Breast epithelium (tissue), 4 donors: ENCODE measurements at regions not wholly inside any gene's neighbourhood (a gene's known extent, or its start where the extent isn't known, plus 50 kb on each side); places are given as distances from the start of the nearest gene placed in this dataset.

Source experiments
- DNase-seq, 2 donors: peaks; one replicate each; pipeline ENCODE4 v3.0.0-alpha.2; 2019; ENCODE audit warnings: low spot score in 2 of 2
- H3K27ac ChIP-seq, 2 donors: fragments of 200-600 bp; sonication (generic) in 1 of 2; one replicate each; pipeline ENCODE4 v1.5.1; 2016 to 2019; ENCODE audit warnings: mild to moderate bottlenecking in 1 of 2
- H3K27me3 ChIP-seq, 2 donors: fragments of 200-600 bp; sonication (generic) in 1 of 2; one replicate each; pipeline versions ENCODE4 v1.5.1 to v1.6.0; 2017 to 2019; ENCODE audit warnings: control low read depth in 1 of 2, mild to moderate bottlenecking in 1 of 2
- H3K36me3 ChIP-seq: fragments of 200-600 bp; one replicate; pipeline ENCODE4 v1.5.1; 2019
- H3K4me1 ChIP-seq, 2 donors: fragments of 200-600 bp; sonication (generic); one replicate each; pipeline ENCODE4 v1.5.1; 2016 to 2019; ENCODE audit warnings: control low read depth in 1 of 2
- H3K4me3 ChIP-seq, 3 donors: fragments of 200-600 bp; sonication (generic); 1 replicate in 2 of 3; 2 replicates in 1 of 3; pipeline ENCODE4 v1.5.1; 2016 to 2019; ENCODE audit warnings: mild to moderate bottlenecking in 3 of 3, moderate library complexity in 2 of 3
- H3K9me3 ChIP-seq, 2 donors: fragments of 200-600 bp; sonication (generic) in 1 of 2; one replicate each; pipeline ENCODE4 v1.5.1; 2016 to 2019; ENCODE audit warnings: control low read depth in 1 of 2
- POLR2A ChIP-seq: fragments of 450-650 bp; IDR thresholded peaks from one replicate; pipeline ENCODE4 v1.6.1; 2016; ENCODE audit warnings: antibody characterized with exemption, mild to moderate bottlenecking, moderate library complexity
- POLR2AphosphoS5 ChIP-seq, 3 donors: sonication (generic); formaldehyde crosslinking; IDR thresholded peaks; one replicate each; pipeline ENCODE4 v1.6.1; 2017; ENCODE audit warnings: antibody characterized with exemption in 3 of 3
- intact Hi-C: fragments of 100-400 bp; cut with DNase I; formaldehyde crosslinking; loops from one replicate; pipeline ENCODE4 v1.15.1; 2023; ENCODE audit warnings: low total_unique reads
- TF ChIP-seq, protein P1 (sequence below), 3 donors: fragments of 450-650 bp; IDR thresholded peaks; one replicate each; pipeline ENCODE4 v1.5.1; 2016 to 2017; ENCODE audit warnings: antibody characterized with exemption in 3 of 3, mild to moderate bottlenecking in 3 of 3, moderate library complexity in 3 of 3

DNA sequence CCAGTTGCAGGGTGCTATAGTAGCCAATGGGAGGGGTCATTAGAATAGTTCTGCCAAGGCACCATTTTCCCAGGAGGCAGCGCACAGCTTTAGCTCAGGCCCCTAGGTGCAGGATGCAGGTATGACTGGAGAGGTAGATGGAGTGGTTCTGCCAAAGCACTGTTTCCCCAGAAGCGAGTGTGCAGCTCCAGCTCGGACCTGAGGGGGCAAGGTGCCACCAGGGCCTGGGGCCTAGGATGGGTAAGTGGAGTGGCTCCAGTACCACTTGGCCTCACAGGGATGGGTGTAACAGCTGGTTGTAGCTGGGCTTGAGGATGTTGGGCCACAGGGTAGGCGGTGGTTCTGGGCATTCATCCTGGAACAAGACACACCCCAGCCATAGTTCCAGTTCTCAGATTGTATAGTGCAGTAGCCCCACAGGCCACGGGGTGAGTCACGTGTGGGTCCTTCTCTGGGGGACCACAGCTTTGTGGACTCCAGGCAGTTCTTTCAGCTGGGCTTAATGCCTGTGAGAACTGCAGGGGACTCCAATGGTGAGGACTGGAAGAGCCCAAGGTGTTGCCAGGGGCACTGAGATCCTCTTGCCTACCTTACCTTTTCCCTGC is 185.5 kb upstream of the ANKH start:
- intact Hi-C loops = no loop called here
- TF ChIP-seq POLR2A (no peak), POLR2AphosphoS5 (IDR thresholded peaks at IDR 0.05) (no peak)
- TF ChIP-seq, protein P1, sequence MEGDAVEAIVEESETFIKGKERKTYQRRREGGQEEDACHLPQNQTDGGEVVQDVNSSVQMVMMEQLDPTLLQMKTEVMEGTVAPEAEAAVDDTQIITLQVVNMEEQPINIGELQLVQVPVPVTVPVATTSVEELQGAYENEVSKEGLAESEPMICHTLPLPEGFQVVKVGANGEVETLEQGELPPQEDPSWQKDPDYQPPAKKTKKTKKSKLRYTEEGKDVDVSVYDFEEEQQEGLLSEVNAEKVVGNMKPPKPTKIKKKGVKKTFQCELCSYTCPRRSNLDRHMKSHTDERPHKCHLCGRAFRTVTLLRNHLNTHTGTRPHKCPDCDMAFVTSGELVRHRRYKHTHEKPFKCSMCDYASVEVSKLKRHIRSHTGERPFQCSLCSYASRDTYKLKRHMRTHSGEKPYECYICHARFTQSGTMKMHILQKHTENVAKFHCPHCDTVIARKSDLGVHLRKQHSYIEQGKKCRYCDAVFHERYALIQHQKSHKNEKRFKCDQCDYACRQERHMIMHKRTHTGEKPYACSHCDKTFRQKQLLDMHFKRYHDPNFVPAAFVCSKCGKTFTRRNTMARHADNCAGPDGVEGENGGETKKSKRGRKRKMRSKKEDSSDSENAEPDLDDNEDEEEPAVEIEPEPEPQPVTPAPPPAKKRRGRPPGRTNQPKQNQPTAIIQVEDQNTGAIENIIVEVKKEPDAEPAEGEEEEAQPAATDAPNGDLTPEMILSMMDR (IDR thresholded peaks at IDR 0.05) = no peak

DNA sequence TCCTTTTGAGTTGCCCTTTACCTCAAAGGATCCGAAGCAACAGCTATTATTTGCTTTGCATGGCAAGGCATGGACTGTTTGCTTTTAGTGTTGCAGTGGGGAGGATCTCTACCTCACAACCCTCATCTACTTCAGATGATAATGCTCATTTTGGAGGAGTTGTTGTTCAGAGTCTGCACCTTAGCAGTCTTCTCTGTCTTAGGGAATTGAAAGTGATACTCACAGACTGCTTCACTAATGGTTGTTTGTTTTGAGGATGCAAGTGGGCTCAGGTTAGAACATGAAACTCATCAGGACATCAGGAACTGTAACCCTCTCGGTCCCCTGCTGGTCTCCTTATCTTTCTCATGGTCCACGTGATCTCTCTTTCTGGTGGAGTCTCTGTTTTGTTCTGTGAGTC is 172.9 kb upstream of the ANKH start:
- Histone ChIP-seq H3K4me1 (no peaks in the 10 kb centered on the region), H3K9me3 (no peaks in the 10 kb centered on the region), H3K27me3 (no peaks in the 10 kb centered on the region), H3K27ac (no peak overlapping the region), H3K36me3 (no peaks in the 10 kb centered on the region), H3K4me3 (no peak overlapping the region)
- intact Hi-C loops = loop anchor here (5.0 kb wide), 1 partner anchor 1398 kb away; no protein-coding TSS in a partner anchor
- TF ChIP-seq POLR2AphosphoS5 (IDR thresholded peaks at IDR 0.05) = no peak
- no peak for TF ChIP-seq POLR2A
- TF ChIP-seq, protein P1 (IDR thresholded peaks at IDR 0.05) = no peak
- no peak for DNase-seq

More for the DNA sequence above, 185.5 kb upstream of the ANKH start:
- H3K36me3 ChIP-seq = no peaks in the 10 kb centered on the region
- no peaks in the 10 kb centered on the region for H3K27me3 ChIP-seq
- DNase-seq = no peak
- H3K4me3 ChIP-seq = no peak overlapping the region
- H3K27ac ChIP-seq = no peak overlapping the region
- H3K4me1 ChIP-seq = no peaks in the 10 kb centered on the region
- peaks cover 2 to 13% of the 10 kb centered on the region in 2 donors for H3K9me3 ChIP-seq

DNA sequence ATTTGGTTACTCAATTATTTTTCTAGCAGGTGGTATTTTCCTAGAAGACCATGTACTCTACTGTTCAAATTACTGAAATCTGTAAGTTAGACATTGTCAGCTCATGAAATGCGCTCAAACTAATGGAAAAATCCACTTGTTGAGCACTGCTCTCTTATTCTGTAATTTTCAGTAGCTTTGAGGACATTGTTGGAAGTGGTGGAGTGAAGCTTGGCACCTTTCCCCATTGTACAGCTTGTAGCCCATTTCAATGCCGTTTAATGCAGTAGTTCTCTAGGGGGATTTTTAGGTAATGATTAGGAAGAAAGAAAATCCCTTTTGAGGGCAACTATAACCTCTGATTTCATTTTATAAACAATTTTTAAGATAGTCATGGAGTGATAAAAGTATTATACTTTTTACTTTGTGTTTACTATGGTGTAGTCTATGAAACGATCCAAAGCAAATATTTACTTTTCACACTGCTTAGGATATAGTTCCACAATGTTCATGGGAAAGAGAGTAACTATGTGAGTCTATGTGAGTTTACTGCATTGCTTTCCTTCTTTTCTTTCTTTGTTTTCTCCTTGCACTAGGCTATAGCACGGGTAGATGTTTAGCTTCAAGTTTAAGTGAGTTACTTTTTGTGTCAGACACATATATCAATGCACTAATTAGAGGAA is 165.8 kb upstream of the ANKH start:
- intact Hi-C loops = no loop called here
- no peak for DNase-seq
- Histone ChIP-seq H3K9me3 (peaks cover 0 to 12% of the 10 kb centered on the region in 2 donors), H3K4me1 (no peaks in the 10 kb centered on the region), H3K36me3 (no peaks in the 10 kb centered on the region), H3K4me3 (no peak overlapping the region), H3K27me3 (no peaks in the 10 kb centered on the region), H3K27ac (no peak overlapping the region)
- TF ChIP-seq POLR2AphosphoS5 (IDR thresholded peaks at IDR 0.05) = no peak
- TF ChIP-seq, protein P1 (IDR thresholded peaks at IDR 0.05) = no peak
- no peak for TF ChIP-seq POLR2A

DNA sequence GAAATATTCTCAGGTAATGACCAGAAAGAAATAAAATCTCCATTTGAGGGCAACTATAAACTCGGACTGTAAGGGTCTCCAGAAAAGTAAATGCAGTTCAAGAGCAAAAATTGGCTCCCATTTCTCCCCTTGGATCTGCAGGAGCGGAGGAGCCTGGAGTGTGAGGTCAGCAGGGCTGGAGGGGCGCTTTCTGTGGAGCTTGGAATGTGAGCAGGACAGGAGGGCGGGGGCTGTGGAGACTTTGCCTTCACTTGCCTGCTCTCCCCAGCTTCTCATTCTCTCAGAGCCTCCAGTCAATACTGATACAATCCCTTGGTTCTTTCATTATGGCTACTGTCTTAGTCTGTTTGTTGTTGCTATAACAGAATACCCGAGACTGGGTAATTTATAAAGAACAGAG is 162.8 kb upstream of the ANKH start:
- intact Hi-C loops = no loop called here
- Histone ChIP-seq H3K4me1 (no peaks in the 10 kb centered on the region), H3K27me3 (no peaks in the 10 kb centered on the region), H3K36me3 (no peaks in the 10 kb centered on the region), H3K27ac (no peak overlapping the region), H3K4me3 (no peak overlapping the region), H3K9me3 (peaks cover 0 to 12% of the 10 kb centered on the region in 2 donors)
- DNase-seq = no peak
- TF ChIP-seq, protein P1 (IDR thresholded peaks at IDR 0.05) = no peak
- no peak for TF ChIP-seq POLR2A
- no peak for TF ChIP-seq POLR2AphosphoS5 (IDR thresholded peaks at IDR 0.05)

- H3K4me3 ChIP-seq = no peak overlapping the region
- H3K9me3 ChIP-seq = no peaks in the 10 kb centered on the region
- no peak for TF ChIP-seq POLR2A
- H3K27me3 ChIP-seq = no peaks in the 10 kb centered on the region
- no peaks in the 10 kb centered on the region for H3K4me1 ChIP-seq
- intact Hi-C loops = no loop called here
- DNase-seq = no peak
- H3K36me3 ChIP-seq = no peaks in the 10 kb centered on the region
- no peak overlapping the region for H3K27ac ChIP-seq
Observed at GRCh38 chr5:15031180-15031579, 159.6 kb upstream of the ANKH start.
